ENCODE measurements at regions not wholly inside any gene's neighbourhood (a gene's known extent, or its start where the extent isn't known, plus 50 kb on each side); places are given as distances from the start of the nearest gene placed in this dataset.

DNA sequence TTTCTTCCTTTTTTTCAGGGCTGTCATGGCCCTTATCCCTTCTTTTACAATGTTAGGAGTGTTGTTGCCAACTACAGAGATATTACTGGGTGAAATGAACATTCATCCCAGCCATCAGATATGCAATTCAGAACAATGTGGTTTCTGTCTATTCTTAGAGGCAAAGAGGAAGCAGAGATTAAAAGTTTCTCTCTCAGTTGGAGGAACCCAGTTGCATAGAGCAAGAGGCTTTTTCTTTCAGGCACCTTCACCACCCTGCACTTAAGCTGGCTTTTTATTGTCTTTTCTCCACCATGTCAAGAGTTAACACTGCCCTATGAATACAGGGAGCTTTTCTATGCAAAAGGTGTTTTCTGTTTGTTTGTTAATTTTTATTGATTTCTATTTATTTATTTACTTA is 1559.6 kb upstream of the IGFBP7 start:
- H3K4me3 Mint-ChIP-seq: no peak overlapping the region
- TF ChIP-seq EZH2 (IDR thresholded peaks at IDR 0.05; ENCODE audit: low read depth, unreplicated experiment) (no peak), ZNF331 (CRISPR knock-in tag; IDR thresholded peaks at IDR 0.05; ENCODE audit: low read depth) (no peak), CREB1 (CRISPR knock-in tag; IDR thresholded peaks at IDR 0.05; ENCODE audit: low read depth) (no peak), NANOG (IDR thresholded peaks at IDR 0.05; ENCODE audit: borderline replicate concordance) (no peak), POLR2AphosphoS5 (IDR thresholded peaks at IDR 0.05; ENCODE audit: low read depth) (no peak), JUNB (IDR thresholded peaks at IDR 0.05; ENCODE audit: unreplicated experiment) (no peak), STAT1 (IDR thresholded peaks at IDR 0.05; ENCODE audit: unreplicated experiment) (no peak), EZH2phosphoT487 (IDR thresholded peaks at IDR 0.05; ENCODE audit: unreplicated experiment) (no peak), ZNF114 (CRISPR knock-in tag; IDR thresholded peaks at IDR 0.05) (no peak)
- TF ChIP-seq, protein P1, sequence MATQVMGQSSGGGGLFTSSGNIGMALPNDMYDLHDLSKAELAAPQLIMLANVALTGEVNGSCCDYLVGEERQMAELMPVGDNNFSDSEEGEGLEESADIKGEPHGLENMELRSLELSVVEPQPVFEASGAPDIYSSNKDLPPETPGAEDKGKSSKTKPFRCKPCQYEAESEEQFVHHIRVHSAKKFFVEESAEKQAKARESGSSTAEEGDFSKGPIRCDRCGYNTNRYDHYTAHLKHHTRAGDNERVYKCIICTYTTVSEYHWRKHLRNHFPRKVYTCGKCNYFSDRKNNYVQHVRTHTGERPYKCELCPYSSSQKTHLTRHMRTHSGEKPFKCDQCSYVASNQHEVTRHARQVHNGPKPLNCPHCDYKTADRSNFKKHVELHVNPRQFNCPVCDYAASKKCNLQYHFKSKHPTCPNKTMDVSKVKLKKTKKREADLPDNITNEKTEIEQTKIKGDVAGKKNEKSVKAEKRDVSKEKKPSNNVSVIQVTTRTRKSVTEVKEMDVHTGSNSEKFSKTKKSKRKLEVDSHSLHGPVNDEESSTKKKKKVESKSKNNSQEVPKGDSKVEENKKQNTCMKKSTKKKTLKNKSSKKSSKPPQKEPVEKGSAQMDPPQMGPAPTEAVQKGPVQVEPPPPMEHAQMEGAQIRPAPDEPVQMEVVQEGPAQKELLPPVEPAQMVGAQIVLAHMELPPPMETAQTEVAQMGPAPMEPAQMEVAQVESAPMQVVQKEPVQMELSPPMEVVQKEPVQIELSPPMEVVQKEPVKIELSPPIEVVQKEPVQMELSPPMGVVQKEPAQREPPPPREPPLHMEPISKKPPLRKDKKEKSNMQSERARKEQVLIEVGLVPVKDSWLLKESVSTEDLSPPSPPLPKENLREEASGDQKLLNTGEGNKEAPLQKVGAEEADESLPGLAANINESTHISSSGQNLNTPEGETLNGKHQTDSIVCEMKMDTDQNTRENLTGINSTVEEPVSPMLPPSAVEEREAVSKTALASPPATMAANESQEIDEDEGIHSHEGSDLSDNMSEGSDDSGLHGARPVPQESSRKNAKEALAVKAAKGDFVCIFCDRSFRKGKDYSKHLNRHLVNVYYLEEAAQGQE (IDR thresholded peaks at IDR 0.05; ENCODE audit: unreplicated experiment): no peak
- TF ChIP-seq, protein P2, sequence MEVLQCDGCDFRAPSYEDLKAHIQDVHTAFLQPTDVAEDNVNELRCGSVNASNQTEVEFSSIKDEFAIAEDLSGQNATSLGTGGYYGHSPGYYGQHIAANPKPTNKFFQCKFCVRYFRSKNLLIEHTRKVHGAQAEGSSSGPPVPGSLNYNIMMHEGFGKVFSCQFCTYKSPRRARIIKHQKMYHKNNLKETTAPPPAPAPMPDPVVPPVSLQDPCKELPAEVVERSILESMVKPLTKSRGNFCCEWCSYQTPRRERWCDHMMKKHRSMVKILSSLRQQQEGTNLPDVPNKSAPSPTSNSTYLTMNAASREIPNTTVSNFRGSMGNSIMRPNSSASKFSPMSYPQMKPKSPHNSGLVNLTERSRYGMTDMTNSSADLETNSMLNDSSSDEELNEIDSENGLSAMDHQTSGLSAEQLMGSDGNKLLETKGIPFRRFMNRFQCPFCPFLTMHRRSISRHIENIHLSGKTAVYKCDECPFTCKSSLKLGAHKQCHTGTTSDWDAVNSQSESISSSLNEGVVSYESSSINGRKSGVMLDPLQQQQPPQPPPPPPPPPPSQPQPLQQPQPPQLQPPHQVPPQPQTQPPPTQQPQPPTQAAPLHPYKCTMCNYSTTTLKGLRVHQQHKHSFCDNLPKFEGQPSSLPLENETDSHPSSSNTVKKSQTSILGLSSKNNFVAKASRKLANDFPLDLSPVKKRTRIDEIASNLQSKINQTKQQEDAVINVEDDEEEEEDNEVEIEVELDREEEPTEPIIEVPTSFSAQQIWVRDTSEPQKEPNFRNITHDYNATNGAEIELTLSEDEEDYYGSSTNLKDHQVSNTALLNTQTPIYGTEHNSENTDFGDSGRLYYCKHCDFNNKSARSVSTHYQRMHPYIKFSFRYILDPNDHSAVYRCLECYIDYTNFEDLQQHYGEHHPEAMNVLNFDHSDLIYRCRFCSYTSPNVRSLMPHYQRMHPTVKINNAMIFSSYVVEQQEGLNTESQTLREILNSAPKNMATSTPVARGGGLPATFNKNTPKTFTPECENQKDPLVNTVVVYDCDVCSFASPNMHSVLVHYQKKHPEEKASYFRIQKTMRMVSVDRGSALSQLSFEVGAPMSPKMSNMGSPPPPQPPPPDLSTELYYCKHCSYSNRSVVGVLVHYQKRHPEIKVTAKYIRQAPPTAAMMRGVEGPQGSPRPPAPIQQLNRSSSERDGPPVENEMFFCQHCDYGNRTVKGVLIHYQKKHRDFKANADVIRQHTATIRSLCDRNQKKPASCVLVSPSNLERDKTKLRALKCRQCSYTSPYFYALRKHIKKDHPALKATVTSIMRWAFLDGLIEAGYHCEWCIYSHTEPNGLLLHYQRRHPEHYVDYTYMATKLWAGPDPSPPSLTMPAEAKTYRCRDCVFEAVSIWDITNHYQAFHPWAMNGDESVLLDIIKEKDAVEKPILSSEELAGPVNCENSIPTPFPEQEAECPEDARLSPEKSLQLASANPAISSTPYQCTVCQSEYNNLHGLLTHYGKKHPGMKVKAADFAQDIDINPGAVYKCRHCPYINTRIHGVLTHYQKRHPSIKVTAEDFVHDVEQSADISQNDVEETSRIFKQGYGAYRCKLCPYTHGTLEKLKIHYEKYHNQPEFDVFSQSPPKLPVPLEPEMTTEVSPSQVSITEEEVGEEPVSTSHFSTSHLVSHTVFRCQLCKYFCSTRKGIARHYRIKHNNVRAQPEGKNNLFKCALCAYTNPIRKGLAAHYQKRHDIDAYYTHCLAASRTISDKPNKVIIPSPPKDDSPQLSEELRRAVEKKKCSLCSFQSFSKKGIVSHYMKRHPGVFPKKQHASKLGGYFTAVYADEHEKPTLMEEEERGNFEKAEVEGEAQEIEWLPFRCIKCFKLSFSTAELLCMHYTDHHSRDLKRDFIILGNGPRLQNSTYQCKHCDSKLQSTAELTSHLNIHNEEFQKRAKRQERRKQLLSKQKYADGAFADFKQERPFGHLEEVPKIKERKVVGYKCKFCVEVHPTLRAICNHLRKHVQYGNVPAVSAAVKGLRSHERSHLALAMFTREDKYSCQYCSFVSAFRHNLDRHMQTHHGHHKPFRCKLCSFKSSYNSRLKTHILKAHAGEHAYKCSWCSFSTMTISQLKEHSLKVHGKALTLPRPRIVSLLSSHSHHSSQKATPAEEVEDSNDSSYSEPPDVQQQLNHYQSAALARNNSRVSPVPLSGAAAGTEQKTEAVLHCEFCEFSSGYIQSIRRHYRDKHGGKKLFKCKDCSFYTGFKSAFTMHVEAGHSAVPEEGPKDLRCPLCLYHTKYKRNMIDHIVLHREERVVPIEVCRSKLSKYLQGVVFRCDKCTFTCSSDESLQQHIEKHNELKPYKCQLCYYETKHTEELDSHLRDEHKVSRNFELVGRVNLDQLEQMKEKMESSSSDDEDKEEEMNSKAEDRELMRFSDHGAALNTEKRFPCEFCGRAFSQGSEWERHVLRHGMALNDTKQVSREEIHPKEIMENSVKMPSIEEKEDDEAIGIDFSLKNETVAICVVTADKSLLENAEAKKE (CRISPR knock-in tag; IDR thresholded peaks at IDR 0.05): no peak
- TF ChIP-seq, protein P3, sequence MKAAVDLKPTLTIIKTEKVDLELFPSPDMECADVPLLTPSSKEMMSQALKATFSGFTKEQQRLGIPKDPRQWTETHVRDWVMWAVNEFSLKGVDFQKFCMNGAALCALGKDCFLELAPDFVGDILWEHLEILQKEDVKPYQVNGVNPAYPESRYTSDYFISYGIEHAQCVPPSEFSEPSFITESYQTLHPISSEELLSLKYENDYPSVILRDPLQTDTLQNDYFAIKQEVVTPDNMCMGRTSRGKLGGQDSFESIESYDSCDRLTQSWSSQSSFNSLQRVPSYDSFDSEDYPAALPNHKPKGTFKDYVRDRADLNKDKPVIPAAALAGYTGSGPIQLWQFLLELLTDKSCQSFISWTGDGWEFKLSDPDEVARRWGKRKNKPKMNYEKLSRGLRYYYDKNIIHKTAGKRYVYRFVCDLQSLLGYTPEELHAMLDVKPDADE (IDR thresholded peaks at IDR 0.05): no peak
- TF ChIP-seq, protein P4, sequence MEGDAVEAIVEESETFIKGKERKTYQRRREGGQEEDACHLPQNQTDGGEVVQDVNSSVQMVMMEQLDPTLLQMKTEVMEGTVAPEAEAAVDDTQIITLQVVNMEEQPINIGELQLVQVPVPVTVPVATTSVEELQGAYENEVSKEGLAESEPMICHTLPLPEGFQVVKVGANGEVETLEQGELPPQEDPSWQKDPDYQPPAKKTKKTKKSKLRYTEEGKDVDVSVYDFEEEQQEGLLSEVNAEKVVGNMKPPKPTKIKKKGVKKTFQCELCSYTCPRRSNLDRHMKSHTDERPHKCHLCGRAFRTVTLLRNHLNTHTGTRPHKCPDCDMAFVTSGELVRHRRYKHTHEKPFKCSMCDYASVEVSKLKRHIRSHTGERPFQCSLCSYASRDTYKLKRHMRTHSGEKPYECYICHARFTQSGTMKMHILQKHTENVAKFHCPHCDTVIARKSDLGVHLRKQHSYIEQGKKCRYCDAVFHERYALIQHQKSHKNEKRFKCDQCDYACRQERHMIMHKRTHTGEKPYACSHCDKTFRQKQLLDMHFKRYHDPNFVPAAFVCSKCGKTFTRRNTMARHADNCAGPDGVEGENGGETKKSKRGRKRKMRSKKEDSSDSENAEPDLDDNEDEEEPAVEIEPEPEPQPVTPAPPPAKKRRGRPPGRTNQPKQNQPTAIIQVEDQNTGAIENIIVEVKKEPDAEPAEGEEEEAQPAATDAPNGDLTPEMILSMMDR (conservative IDR thresholded peaks at IDR 0.05; ENCODE audit: low read depth in 2 of 2): no peak

More for the DNA sequence above, 1559.6 kb upstream of the IGFBP7 start:
- Mint-ChIP-seq H3K27ac (no peak overlapping the region), H3K9me3 (peaks cover 42% of the 10 kb centered on the region), H3K36me3 (ENCODE audit: low read depth) (peaks cover 40% of the 10 kb centered on the region), H3K4me1 (peaks cover 2% of the 10 kb centered on the region; the same call in 2 of the 3 replicates), H3K27me3 (ENCODE audit: insufficient read depth, low read depth, poor library complexity) (no peaks in the 10 kb centered on the region)
- H3K4me1 ChIP-seq (ENCODE audit: insufficient read depth): 0 out of 2 replicates have a peak, but pooled peaks cover 6% of the 10 kb centered on the region
- H3K4me3 ChIP-seq: no peak overlapping the region
- ATAC-seq (no peak), DNase-seq (ENCODE audit: low spot score) (no peak)
- H3F3A ChIP-seq (replicated peaks; ENCODE audit: low read depth): no peaks in the 10 kb centered on the region
- no peak overlapping the region for H3K4me2 ChIP-seq
- H3K9me2 ChIP-seq (ENCODE audit: insufficient read depth): 0 out of 2 replicates have a peak, but pooled peaks cover 5% of the 10 kb centered on the region
- peaks cover 5% of the 10 kb centered on the region; the same call in 1 of the 2 replicates for H3K36me3 ChIP-seq (ENCODE audit: insufficient read depth)
- H4K20me1 ChIP-seq (replicated peaks; ENCODE audit: insufficient read depth): no peaks in the 10 kb centered on the region
- no peaks in the 10 kb centered on the region for H3K27me3 ChIP-seq (ENCODE audit: insufficient read depth)
- no peak overlapping the region for H2AFZ ChIP-seq
- no peak overlapping the region for H3K27ac ChIP-seq (ENCODE audit: low read depth)
- H3K79me2 ChIP-seq (replicated peaks; ENCODE audit: insufficient read depth): no peaks in the 10 kb centered on the region

Measured in GM23338 (cell line).